ENCODE measurements at regions not wholly inside any gene's neighbourhood (a gene's known extent, or its start where the extent isn't known, plus 50 kb on each side); places are given as distances from the start of the nearest gene placed in this dataset.

- TF ChIP-seq POLR2A (IDR thresholded peaks at IDR 0.05) (no peak), CTCF (IDR thresholded peaks at IDR 0.05) (no peak)
Observed at GRCh38 chr5:113770648-113771047, 257.2 kb downstream of the YTHDC2 start.
